ENCODE measurements at regions not wholly inside any gene's neighbourhood (a gene's known extent, or its start where the extent isn't known, plus 50 kb on each side); places are given as distances from the start of the nearest gene placed in this dataset.

DNA sequence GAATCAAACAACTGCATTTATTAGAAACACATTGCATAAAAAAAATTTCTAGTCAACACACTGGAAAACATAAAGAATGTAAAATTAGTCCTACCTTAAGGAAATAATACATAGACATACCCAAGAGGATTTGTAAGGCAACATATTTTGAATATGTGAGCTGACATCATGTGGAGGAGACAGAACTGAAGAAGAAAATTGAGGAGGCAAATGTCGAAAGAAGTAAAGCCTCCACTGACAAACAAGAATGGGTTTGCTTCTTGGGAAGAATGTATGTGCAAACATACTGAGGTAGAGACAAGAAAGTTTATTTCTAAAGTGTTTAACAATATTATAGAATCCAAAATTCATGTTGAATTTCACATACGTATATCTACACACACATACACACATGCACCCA is 363.0 kb upstream of the PDE4D start (continued):
- TF ChIP-seq E2F8 (IDR thresholded peaks at IDR 0.05; ENCODE audit: low read depth, partially characterized antibody) (no peak), KAT2A (conservative IDR thresholded peaks at IDR 0.05; ENCODE audit: control insufficient read depth, low read depth, low read length) (no peak), KDM1A (IDR thresholded peaks at IDR 0.05; ENCODE audit: borderline replicate concordance) (no peak), E4F1 (IDR thresholded peaks at IDR 0.05; ENCODE audit: borderline replicate concordance, partially characterized antibody) (no peak), SRF (IDR thresholded peaks at IDR 0.05; ENCODE audit: low read depth in 2 of 2, low read length in 2 of 2) (no peak), MYB (IDR thresholded peaks at IDR 0.05; ENCODE audit: borderline replicate concordance, low read depth, low read length) (no peak)

GRCh38 chr5:60248901-60249300 is 355.4 kb upstream of the PDE4D start:
- FAIRE-seq, result no peak
- in situ Hi-C loops (cut with MboI), result no loop called here
- TF ChIP-seq ZSCAN29 (IDR thresholded peaks at IDR 0.05) (no peak), RFX5 (IDR thresholded peaks at IDR 0.05; ENCODE audit: low read depth, low read length) (no peak), IKZF2 (IDR thresholded peaks at IDR 0.05) (peak; percentile 75 to 82), POU2F2 (IDR thresholded peaks at IDR 0.05; ENCODE audit: borderline replicate concordance, low read depth, low read length) (peak; percentile 80; the same call in 2 of the 3 replicates), SP1 (IDR thresholded peaks at IDR 0.05; ENCODE audit: low read depth, low read length) (no peak)
- TF ChIP-seq, protein P1, sequence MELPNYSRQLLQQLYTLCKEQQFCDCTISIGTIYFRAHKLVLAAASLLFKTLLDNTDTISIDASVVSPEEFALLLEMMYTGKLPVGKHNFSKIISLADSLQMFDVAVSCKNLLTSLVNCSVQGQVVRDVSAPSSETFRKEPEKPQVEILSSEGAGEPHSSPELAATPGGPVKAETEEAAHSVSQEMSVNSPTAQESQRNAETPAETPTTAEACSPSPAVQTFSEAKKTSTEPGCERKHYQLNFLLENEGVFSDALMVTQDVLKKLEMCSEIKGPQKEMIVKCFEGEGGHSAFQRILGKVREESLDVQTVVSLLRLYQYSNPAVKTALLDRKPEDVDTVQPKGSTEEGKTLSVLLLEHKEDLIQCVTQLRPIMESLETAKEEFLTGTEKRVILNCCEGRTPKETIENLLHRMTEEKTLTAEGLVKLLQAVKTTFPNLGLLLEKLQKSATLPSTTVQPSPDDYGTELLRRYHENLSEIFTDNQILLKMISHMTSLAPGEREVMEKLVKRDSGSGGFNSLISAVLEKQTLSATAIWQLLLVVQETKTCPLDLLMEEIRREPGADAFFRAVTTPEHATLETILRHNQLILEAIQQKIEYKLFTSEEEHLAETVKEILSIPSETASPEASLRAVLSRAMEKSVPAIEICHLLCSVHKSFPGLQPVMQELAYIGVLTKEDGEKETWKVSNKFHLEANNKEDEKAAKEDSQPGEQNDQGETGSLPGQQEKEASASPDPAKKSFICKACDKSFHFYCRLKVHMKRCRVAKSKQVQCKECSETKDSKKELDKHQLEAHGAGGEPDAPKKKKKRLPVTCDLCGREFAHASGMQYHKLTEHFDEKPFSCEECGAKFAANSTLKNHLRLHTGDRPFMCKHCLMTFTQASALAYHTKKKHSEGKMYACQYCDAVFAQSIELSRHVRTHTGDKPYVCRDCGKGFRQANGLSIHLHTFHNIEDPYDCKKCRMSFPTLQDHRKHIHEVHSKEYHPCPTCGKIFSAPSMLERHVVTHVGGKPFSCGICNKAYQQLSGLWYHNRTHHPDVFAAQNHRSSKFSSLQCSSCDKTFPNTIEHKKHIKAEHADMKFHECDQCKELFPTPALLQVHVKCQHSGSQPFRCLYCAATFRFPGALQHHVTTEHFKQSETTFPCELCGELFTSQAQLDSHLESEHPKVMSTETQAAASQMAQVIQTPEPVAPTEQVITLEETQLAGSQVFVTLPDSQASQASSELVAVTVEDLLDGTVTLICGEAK (IDR thresholded peaks at IDR 0.05; ENCODE audit: borderline replicate concordance), result no peak

More at GRCh38 chr5:60248901-60249300, 355.4 kb upstream of the PDE4D start:
- Histone ChIP-seq H4K20me1 (ENCODE audit: control insufficient read depth, insufficient read depth) (no peaks in the 10 kb centered on the region), H3K27me3 (replicated peaks in 1 of 2; ENCODE audit: control insufficient read depth in 2 of 2, insufficient read depth in 2 of 2, low read length in 1 of 2) (no peaks in the 10 kb centered on the region), H3K4me2 (ENCODE audit: control insufficient read depth, insufficient read depth) (0 out of 2 replicates have a peak overlapping the region, but pooled peaks have one; percentile 11), H2AFZ (ENCODE audit: control insufficient read depth, low read depth, low read length) (no peak overlapping the region), H3K4me1 (ENCODE audit: control insufficient read depth, insufficient read depth, low read length) (peaks cover 6% of the 10 kb centered on the region; the same call in 1 of the 2 replicates), H3K36me3 (ENCODE audit: control insufficient read depth in 2 of 2, insufficient read depth in 2 of 2, low read length in 1 of 2) (no peaks in the 10 kb centered on the region), H3K27ac (ENCODE audit: control insufficient read depth, insufficient read depth) (no peak overlapping the region), H3K9me3 (replicated peaks; ENCODE audit: control insufficient read depth, insufficient read depth, low read length) (no peaks in the 10 kb centered on the region), H3K9ac (ENCODE audit: control insufficient read depth, insufficient read depth, low read length) (no peak overlapping the region), H3K79me2 (ENCODE audit: control insufficient read depth, insufficient read depth, low read length) (no peaks in the 10 kb centered on the region), H3K4me3 (no peak overlapping the region)
- ChIA-PET SMC1A (ENCODE audit: uncharacterized antibody, unreplicated experiment) (no interaction called here), CTCF (no interaction called here), RAD21 (ENCODE audit: unreplicated experiment) (no interaction called here), POLR2A (no interaction called here)
- 5% methylated on average over 1 of the region's 1 CpG for WGBS (ENCODE audit: insufficient coverage, insufficient replicate concordance, low lambda C conversion rate, missing lambda C conversion rate)
- BruUV-seq (replicated peaks), result no TSS peak
- intact Hi-C loops (cut with micrococcal nuclease; ENCODE audit: unreplicated experiment), result no loop called here
- ATAC-seq (peak; percentile 89), DNase-seq (ENCODE audit: low read depth, low spot score) (peak; percentile 70)
